ENCODE measurements at regions not wholly inside any gene's neighbourhood (a gene's known extent, or its start where the extent isn't known, plus 50 kb on each side); places are given as distances from the start of the nearest gene placed in this dataset.

DNA sequence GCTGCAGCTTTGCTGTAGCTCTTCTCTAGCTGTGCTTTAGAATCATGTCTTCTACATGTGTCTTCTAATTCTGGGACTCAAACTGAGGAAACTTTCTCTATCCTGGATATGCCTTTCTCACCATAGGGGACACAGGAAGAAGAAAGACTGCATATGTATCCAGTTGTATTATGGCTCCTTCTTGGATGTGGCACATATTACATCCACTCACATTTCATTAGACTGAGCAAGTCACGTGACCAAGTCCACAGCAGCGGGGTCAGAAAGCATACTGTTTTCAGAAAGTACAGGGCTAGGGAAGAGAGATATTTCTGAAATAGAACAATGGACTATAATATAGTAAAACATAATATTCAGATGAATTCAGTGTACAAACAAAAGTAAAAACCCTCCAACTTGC lies 187.6 kb upstream of the RIMS1 start:
- TF ChIP-seq, protein P1, sequence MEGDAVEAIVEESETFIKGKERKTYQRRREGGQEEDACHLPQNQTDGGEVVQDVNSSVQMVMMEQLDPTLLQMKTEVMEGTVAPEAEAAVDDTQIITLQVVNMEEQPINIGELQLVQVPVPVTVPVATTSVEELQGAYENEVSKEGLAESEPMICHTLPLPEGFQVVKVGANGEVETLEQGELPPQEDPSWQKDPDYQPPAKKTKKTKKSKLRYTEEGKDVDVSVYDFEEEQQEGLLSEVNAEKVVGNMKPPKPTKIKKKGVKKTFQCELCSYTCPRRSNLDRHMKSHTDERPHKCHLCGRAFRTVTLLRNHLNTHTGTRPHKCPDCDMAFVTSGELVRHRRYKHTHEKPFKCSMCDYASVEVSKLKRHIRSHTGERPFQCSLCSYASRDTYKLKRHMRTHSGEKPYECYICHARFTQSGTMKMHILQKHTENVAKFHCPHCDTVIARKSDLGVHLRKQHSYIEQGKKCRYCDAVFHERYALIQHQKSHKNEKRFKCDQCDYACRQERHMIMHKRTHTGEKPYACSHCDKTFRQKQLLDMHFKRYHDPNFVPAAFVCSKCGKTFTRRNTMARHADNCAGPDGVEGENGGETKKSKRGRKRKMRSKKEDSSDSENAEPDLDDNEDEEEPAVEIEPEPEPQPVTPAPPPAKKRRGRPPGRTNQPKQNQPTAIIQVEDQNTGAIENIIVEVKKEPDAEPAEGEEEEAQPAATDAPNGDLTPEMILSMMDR (IDR thresholded peaks at IDR 0.05), result no peak
- TF ChIP-seq EZH2 (IDR thresholded peaks at IDR 0.05; ENCODE audit: borderline replicate concordance, insufficient read depth, low read depth, low read length, poor library complexity, severe bottlenecking), result no peak
